CD4-positive, CD25-positive, alpha-beta regulatory T cell (primary cell): ENCODE measurements at regions not wholly inside any gene's neighbourhood (a gene's known extent, or its start where the extent isn't known, plus 50 kb on each side); places are given as distances from the start of the nearest gene placed in this dataset.
A peak's percentile ranks its signal among the peaks of the same experiment; 100 is the strongest.

Source experiments
- ATAC-seq, 2 donors: fragments of 150-1000 bp; cut with Tn5 transposase; one replicate each; pipeline ENCODE4 v1.10.0; 2021; ENCODE audit warnings: low read depth in 2 of 2, moderate number of reproducible peaks in 2 of 2, moderate library complexity in 1 of 2
- DNase-seq, 3 donors: peaks; one replicate each; pipeline versions ENCODE4 v3.0.0 to v3.0.0-alpha.2; 2012 to 2022; ENCODE audit warnings: mixed read lengths in 1 of 3
- H3K27ac ChIP-seq: one replicate; pipeline ENCODE4 v1.7.0; 2013; ENCODE audit warnings: mild to moderate bottlenecking, low read length; ENCODE audit not compliant: insufficient read depth, poor library complexity, severe bottlenecking
- H3K27me3 ChIP-seq: one replicate; pipeline ENCODE4 v1.7.0; 2013; ENCODE audit warnings: low read length; ENCODE audit not compliant: control insufficient read depth, insufficient read depth
- H3K36me3 ChIP-seq: one replicate; pipeline ENCODE4 v1.7.0; 2013; ENCODE audit warnings: mild to moderate bottlenecking, low read length, moderate library complexity; ENCODE audit not compliant: control insufficient read depth, insufficient read depth
- H3K4me1 ChIP-seq: 2 replicates; pipeline ENCODE4 v1.7.0; 2013; ENCODE audit warnings: mild to moderate bottlenecking, low read length; ENCODE audit not compliant: insufficient read depth, control insufficient read depth, poor library complexity, severe bottlenecking
- H3K4me3 ChIP-seq: one replicate; pipeline ENCODE4 v1.7.0; 2013; ENCODE audit warnings: low read depth, mild to moderate bottlenecking, low read length, moderate library complexity
- H3K9me3 ChIP-seq, 2 experiments: 1 replicate in 1 of 2; 2 replicates in 1 of 2; pipeline ENCODE4 v1.7.0; 2013; ENCODE audit warnings: low read length in 2 of 2, mild to moderate bottlenecking in 1 of 2, moderate library complexity in 1 of 2; ENCODE audit not compliant: control insufficient read depth in 2 of 2
- H3K27ac Mint-ChIP-seq, 3 donors: one replicate each; pipeline ENCODE4 v1.8.0; 2020 to 2022; ENCODE audit warnings: mild to moderate bottlenecking in 3 of 3, mixed read lengths in 3 of 3, moderate library complexity in 2 of 3
- H3K27me3 Mint-ChIP-seq: one replicate; pipeline ENCODE4 v1.8.0; 2022; ENCODE audit warnings: mild to moderate bottlenecking, mixed read lengths
- H3K36me3 Mint-ChIP-seq: one replicate; pipeline ENCODE4 v1.8.0; 2020; ENCODE audit warnings: mixed read lengths
- H3K4me1 Mint-ChIP-seq, 4 donors: one replicate each; pipeline ENCODE4 v1.8.0; 2020 to 2022; ENCODE audit warnings: mixed read lengths in 4 of 4, mild to moderate bottlenecking in 1 of 4
- H3K4me3 Mint-ChIP-seq, 4 donors: one replicate each; pipeline ENCODE4 v1.8.0; 2020 to 2022; ENCODE audit warnings: mild to moderate bottlenecking in 4 of 4, mixed read lengths in 4 of 4, moderate library complexity in 3 of 4
- H3K9me3 Mint-ChIP-seq, 7 donors: one replicate each; pipeline ENCODE4 v1.8.0; 2020 to 2022; ENCODE audit warnings: mixed read lengths in 7 of 7, mild to moderate bottlenecking in 3 of 7, moderate library complexity in 2 of 7

- peak overlapping the region; percentile 86 to 94 (median 90) for H3K4me3 Mint-ChIP-seq
- peaks cover 6% of the 10 kb centered on the region for H3K27me3 Mint-ChIP-seq
- no peaks in the 10 kb centered on the region for H3K36me3 ChIP-seq
- H3K9me3 Mint-ChIP-seq, result peaks cover 0 to 2% (median 0%) of the 10 kb centered on the region in 7 donors
- H3K9me3 ChIP-seq, result peaks cover 0 to 4% of the 10 kb centered on the region in 2 experiments
- peaks cover 0 to 5% (median 2%) of the 10 kb centered on the region in 4 donors for H3K4me1 Mint-ChIP-seq
- peak overlapping the region; percentile 64 to 93 (median 91) for H3K27ac Mint-ChIP-seq
- DNase-seq (peak; percentile 46 to 71 (median 67)), ATAC-seq (peak; percentile 54 to 58)
- H3K27me3 ChIP-seq, result no peaks in the 10 kb centered on the region
- H3K4me3 ChIP-seq, result no peak overlapping the region
- H3K36me3 Mint-ChIP-seq, result no peaks in the 10 kb centered on the region
- H3K27ac ChIP-seq, result peak overlapping the region; percentile 90
- peaks cover 10% of the 10 kb centered on the region for H3K4me1 ChIP-seq
These were observed 96.1 kb upstream of the BHLHE23 start for GRCh38 chr20:63102721-63103375.

- ATAC-seq (peak; percentile 65 to 70), DNase-seq (peak; percentile 33 to 78 (median 72))
These were observed 95.3 kb upstream of the BHLHE23 start for GRCh38 chr20:63101781-63102720.

GRCh38 chr20:63100926-63101699 is 94.3 kb upstream of the BHLHE23 start:
- Histone ChIP-seq H3K27me3 (no peaks in the 10 kb centered on the region), H3K9me3 (peaks cover 0 to 4% of the 10 kb centered on the region in 2 experiments), H3K36me3 (no peaks in the 10 kb centered on the region), H3K27ac (peak overlapping the region; percentile 90), H3K4me1 (peaks cover 10% of the 10 kb centered on the region), H3K4me3 (peak overlapping the region; percentile 80)
- no peaks in the 10 kb centered on the region for H3K36me3 Mint-ChIP-seq
- H3K4me3 Mint-ChIP-seq, result peak overlapping the region in 2 of 4 donors; percentile 91
- H3K4me1 Mint-ChIP-seq, result peaks cover 0 to 5% (median 2%) of the 10 kb centered on the region in 4 donors
- DNase-seq (no peak), ATAC-seq (no peak)
- H3K27me3 Mint-ChIP-seq, result peaks cover 6% of the 10 kb centered on the region
- peaks cover 0 to 2% (median 0%) of the 10 kb centered on the region in 7 donors for H3K9me3 Mint-ChIP-seq
- peak overlapping the region in 1 of 3 donors; percentile 89 for H3K27ac Mint-ChIP-seq

More at GRCh38 chr20:63101781-63102720, 95.3 kb upstream of the BHLHE23 start:
- Mint-ChIP-seq H3K36me3 (no peaks in the 10 kb centered on the region), H3K4me1 (peaks cover 0 to 5% (median 2%) of the 10 kb centered on the region in 4 donors), H3K27me3 (peaks cover 6% of the 10 kb centered on the region), H3K4me3 (peak overlapping the region; percentile 89 to 94 (median 91)), H3K9me3 (peaks cover 0 to 2% (median 0%) of the 10 kb centered on the region in 7 donors), H3K27ac (peak overlapping the region; percentile 89 to 97 (median 90))
- Histone ChIP-seq H3K27ac (peak overlapping the region; percentile 90), H3K36me3 (no peaks in the 10 kb centered on the region), H3K4me1 (peaks cover 10% of the 10 kb centered on the region), H3K4me3 (peak overlapping the region; percentile 80), H3K9me3 (peaks cover 0 to 4% of the 10 kb centered on the region in 2 experiments), H3K27me3 (no peaks in the 10 kb centered on the region)

- Mint-ChIP-seq H3K27me3 (peaks cover 6% of the 10 kb centered on the region), H3K4me1 (peaks cover 0 to 5% (median 2%) of the 10 kb centered on the region in 4 donors), H3K36me3 (no peaks in the 10 kb centered on the region), H3K9me3 (peaks cover 0 to 2% (median 0%) of the 10 kb centered on the region in 7 donors), H3K27ac (no peak overlapping the region), H3K4me3 (peak overlapping the region in 1 of 4 donors; percentile 50)
- H3K4me1 ChIP-seq, result peaks cover 10% of the 10 kb centered on the region
- H3K4me3 ChIP-seq, result no peak overlapping the region
- DNase-seq (no peak), ATAC-seq (no peak)
- H3K27me3 ChIP-seq, result no peaks in the 10 kb centered on the region
- no peak overlapping the region for H3K27ac ChIP-seq
- peaks cover 0 to 4% of the 10 kb centered on the region in 2 experiments for H3K9me3 ChIP-seq
- no peaks in the 10 kb centered on the region for H3K36me3 ChIP-seq
These were observed 93.6 kb upstream of the BHLHE23 start for GRCh38 chr20:63100174-63100925.

- Mint-ChIP-seq H3K36me3 (no peaks in the 10 kb centered on the region), H3K9me3 (peaks cover 0 to 2% (median 0%) of the 10 kb centered on the region in 7 donors), H3K27ac (no peak overlapping the region), H3K27me3 (peaks cover 13% of the 10 kb centered on the region), H3K4me1 (peaks cover 0 to 5% (median 2%) of the 10 kb centered on the region in 4 donors), H3K4me3 (no peak overlapping the region)
- Histone ChIP-seq H3K4me1 (peaks cover 10% of the 10 kb centered on the region), H3K27ac (no peak overlapping the region), H3K36me3 (no peaks in the 10 kb centered on the region), H3K4me3 (no peak overlapping the region), H3K9me3 (peaks cover 0 to 4% of the 10 kb centered on the region in 2 experiments), H3K27me3 (no peaks in the 10 kb centered on the region)
- DNase-seq (no peak), ATAC-seq (no peak)
These were observed 92.9 kb upstream of the BHLHE23 start for GRCh38 chr20:63099456-63100173.

- Histone ChIP-seq H3K4me1 (peaks cover 10% of the 10 kb centered on the region), H3K4me3 (no peak overlapping the region), H3K9me3 (no peaks in the 10 kb centered on the region), H3K36me3 (no peaks in the 10 kb centered on the region), H3K27me3 (no peaks in the 10 kb centered on the region), H3K27ac (no peak overlapping the region)
- DNase-seq, result no peak
- H3K27me3 Mint-ChIP-seq, result peaks cover 13% of the 10 kb centered on the region
- ATAC-seq, result no peak
- H3K9me3 Mint-ChIP-seq, result peaks cover 0 to 2% (median 0%) of the 10 kb centered on the region in 7 donors
- H3K36me3 Mint-ChIP-seq, result no peaks in the 10 kb centered on the region
- peaks cover 0 to 5% (median under 1%) of the 10 kb centered on the region in 4 donors for H3K4me1 Mint-ChIP-seq
- no peak overlapping the region for H3K27ac Mint-ChIP-seq
- H3K4me3 Mint-ChIP-seq, result no peak overlapping the region
These were observed 91.5 kb upstream of the BHLHE23 start for GRCh38 chr20:63098195-63098810.
